ENCODE measurements at regions not wholly inside any gene's neighbourhood (a gene's known extent, or its start where the extent isn't known, plus 50 kb on each side); places are given as distances from the start of the nearest gene placed in this dataset.
"Not testable (repeated sequence)": the region's sequence is repeated elsewhere in the genome, so short reads cannot be mapped to it uniquely, and the experiment has no call there.

DNA sequence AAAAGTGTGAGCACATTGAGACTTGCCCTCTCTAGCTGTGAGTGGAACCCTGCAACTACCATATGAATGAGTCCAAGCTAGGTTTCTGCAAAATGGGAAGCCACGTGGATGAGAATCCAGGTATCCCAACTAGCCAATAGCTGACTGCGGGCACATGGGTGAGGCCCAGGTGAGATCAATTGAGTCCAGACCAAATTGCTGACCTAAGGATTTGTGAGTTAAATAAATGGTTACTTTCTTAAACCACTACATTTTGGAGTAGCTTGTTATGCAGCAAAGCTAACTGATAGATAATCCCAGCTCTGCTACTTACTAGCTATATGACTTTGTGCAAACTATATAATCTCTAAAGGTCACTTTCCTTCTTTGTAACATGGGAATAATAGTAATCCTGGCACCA lies 150.3 kb upstream of the LCORL start:
- no peak for DNase-seq

DNA sequence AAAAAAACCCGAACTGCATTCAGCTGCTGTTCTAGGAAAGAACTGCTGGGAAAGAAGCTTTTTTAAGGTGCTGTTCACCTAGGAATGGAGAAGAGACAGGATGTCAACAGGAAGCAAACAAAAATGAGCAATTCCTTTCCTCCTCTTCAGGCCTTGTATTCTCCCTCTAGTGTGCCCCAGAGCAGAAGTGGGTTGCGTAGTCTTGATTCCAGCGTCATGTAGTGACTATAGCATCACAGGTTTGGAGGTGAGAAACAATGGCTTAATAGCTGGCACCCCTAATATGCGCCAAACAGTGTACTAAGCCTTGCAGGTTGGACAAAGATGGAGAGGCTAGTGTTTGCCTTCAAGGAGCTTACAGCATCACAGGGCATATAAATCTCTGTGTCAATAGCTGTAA lies 146.3 kb upstream of the LCORL start:
- no peak for DNase-seq

DNA sequence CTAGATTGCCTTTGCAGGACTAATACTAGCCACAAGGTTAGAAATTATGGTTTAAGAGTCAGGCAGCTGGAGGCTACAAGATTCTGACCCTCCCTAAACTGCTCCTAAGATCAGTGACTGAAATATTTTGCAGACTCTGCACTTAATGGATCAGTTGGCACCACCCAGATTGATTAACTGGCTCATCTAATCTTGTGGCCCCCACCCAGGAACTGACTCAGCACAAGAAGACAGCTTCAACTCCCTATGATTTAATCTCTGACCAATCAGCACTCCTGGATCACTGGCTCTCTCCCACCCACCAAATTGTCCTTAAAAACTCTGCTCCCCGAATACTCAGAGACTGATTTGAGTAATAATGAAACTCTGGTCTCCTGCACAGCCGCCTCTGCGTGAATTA lies 145.4 kb upstream of the LCORL start:
- DNase-seq = no peak

DNA sequence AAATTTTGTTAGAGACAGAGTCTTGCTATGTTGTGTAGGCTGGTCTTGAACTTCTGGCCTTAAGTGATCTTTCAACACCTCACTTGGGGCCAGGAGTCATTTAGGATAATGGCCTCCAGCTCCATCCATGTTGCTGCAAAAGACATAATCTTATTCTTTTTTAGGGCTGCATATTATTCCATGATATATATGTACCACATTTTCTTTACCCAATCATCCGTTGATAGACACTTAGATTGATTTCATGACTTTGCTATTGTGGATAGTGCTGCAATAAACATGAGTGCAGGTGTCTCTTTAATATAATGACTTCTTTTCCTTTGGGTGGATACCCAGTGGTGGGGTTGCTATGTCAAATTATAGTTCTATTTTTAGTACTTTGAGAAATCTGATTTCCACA lies 140.9 kb upstream of the LCORL start:
- DNase-seq = no peak

DNA sequence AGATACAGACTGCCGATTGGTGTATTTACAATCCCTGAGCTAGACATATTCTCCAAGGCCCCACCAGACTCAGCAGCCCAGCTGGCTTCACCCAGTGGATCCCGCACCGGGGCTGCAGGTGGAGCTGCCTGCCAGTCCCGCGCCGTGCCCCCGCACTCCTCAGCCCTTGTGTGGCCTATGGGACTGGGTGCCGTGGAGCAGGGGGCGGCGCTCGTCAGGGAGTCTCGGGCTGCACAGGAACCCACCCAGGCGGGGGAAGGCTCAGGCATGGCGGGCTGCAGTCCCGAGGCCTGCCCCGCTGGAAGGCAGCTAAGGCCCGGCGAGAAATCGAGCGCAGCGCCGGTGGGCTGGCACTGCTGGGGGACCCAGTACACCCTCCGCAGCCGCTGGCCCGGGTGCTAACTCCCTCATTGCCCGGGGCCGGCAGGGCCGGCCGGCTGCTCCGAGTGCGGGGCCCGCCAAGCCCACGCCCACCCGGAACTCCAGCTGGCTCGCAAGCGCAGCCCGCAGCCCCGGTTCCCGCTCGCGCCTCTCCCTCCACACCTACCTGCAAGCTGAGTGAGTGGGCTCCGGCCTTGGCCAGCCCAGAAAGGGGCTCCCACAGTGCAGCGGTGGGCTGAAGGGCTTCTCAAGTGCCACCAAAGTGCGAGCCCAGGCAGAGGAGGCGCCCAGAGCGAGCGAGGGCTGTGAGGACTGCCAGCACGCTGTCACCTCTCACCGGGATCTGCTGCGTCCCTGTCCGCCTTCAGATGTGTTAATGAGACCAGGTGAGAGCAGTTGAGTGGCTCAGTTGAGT lies 137.8 kb upstream of the LCORL start:
- DNase-seq = not testable (repeated sequence)

DNA sequence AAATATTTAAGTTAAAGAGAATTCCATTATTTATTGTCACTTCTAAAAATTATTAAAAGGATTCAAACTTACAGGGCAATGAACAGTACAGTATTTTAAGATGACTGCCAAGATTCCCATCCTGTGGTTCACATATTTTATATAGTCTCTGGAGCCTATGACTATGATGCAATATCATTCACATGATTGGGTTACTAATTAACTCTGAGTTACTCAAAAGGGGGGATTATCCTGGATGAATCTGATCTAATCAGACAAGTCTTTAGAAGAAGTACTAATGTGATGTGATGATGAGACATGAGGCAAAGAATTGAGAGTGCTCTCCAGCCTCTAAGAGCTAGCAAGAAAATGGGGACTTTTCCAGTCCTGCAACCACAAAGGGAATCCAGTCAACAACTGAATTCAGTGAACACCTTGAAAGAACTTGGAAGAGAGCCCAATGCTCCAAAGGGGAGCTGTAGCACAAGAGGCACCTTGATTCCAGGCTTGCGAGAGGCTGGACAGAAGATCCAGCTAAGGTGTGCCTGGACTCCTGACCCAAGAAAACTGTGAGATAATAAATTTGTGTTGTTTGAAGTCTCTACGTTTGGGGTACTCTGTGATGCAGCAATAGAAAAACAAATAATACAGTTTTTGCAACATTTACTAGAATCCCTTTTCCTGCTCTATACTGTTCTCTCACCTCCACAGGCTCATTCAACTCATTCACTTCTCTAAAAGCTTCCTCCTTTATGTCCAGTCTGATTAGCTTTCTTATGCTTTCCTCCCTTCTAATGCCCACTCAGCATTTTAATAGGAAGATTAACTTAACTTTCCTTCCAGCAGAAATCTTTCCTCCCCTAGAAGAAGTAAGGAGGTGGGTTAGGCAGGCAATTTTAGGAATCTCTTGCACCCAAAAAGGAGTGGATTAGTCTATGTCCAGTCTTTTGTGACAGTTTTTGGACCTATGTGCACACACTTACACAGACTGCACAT lies 133.8 kb upstream of the LCORL start:
- no peak for DNase-seq

DNA sequence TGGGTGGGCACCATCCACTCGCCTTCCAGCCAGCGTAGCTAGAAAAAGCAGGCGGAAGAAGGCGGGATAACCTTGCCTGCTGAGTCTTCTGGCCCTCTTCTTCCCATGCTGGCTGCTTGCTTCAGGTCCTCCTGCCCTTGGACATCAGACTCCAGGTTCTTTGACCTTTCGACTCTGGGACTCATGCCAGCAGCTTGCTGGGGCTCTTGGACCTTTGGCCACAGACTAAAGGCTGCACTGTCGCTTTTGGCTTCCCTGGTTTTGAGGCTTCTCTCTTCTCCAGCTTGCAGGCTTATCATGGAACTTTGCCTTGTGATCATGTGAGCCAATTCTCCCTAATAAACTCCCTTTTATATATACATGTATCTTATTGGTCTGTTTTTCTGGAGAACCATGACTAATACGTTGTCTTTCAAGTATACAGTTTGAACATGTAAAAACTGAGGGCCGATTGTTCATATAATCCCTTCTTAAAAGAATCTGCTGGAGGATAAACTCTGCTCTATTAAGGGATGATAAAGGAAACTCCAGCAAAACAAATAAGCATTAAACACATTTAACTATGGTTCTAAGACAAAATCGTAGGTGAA lies 116.6 kb upstream of the LCORL start:
- no peak for DNase-seq

DNA sequence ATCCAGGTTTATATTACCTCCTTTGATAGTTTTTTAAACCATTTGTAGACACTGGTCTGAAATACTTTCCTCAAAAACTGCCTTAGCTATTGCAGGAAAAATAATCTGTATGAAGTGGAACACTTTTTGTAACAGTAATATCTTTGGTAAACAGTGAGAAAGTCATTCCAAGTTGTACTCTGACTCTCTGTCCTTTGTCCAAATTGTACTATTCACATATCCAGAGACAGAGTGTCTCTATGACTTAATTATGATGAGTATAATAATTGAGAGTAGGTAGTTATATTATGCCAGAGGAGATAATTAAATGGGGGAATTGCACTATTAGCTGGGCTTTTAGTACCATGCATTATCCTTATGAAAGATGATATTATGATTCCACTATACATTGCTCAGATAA lies 112.6 kb upstream of the LCORL start:
- DNase-seq = no peak

DNA sequence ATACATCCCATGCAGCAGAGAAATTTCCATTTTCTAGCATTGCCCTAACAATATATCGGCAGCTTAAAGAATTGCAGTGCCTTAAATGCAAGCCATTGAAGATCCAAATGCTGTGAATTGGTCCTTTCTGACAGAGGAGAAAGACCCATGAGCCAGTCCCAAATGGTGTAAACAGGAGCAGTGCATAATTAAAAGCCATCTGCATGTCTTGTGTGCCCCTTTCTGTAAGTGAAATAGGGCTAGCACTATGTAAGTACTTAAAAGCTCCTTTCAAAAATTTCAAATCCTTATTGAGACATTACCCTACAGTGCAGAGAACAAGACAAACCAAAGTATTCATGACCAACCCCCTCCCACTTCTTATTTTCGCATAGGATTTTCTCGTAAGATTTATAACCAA lies 108.7 kb upstream of the LCORL start:
- no peak for DNase-seq

DNA sequence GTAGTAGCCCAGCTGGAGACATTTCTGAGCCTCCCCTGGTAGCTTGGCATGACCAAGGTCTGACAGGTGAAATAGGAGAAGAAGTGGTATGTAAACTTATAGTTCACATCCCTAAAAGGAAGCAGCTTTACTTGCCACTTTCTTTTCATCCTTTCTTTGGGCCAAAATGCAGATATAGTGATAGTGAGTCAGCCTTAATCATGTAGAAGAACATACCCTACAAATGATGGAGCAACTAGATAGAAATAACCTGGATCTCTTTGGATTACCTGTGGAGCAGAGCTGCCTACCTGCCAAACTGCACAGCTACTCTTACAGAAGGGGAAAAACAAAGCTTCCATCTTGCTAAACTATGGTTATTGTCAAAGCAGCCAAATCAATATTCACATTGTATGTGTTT lies 106.7 kb upstream of the LCORL start:
- no peak for DNase-seq

DNA sequence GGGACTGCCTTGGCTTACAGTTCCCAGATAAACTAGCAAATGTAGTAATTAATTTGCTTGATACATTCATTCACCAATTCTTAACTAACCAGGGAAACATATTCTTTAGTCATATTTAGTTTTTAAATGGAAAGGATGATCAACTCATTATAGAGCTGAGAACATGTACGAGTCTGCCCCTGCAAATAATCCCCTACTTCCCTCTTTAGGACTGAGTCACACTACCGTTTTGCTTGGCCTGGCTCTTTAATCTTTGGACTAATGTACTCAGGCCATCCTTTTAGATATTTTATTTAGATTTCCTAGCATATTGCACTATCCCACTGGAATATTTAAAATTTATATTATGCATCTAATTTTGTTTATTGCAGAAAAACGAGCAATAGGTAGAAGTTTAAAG lies 105.5 kb upstream of the LCORL start:
- no peak for DNase-seq

DNA sequence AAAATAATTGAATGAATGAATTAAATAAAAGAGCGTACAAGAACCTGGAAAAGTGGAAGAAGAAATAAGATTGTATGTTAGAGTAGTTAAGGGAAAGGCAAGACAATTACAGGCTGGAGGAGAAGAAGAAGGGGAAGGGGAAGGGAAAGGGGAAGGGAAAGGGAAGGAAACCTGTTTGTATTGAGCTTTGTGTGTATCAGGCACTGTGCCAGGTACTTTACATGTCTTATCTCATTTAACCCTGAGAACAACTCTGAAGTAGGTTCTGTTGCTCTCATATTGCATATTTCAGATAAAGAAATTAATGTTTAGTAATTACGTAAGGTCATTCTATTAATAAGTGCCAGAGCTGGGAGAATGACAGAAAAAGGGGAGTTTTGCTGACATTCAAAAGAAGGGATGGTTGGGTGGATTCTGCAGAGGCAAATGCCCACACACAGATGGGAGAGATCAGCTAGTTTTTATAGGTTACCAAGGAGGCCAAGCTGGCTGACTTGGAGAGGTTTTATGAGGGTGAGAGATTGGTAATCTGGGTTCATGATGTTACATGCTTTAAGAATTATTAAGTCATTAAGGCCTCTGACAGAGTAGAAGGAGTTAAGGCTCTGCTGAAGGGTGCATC lies 92.3 kb upstream of the LCORL start:
- no peak for DNase-seq

DNA sequence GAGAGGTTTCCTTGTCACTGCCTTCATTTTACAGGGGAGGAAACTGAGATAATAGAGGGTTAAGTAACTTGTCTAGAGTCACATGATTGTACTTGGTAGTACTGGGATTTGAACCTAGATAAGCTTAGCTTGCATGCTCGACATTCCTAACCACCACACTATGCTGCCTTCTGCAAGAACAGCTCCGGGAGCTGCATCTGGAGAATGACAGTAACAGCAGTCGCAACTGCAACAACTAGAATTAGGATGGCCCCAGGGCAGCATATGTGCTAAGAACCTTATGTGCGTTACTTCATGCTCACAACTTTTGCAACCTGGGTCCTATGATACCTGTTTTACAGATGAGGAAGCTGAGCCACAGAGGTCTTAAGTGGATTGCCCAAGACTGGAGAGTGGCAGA lies 89.5 kb upstream of the LCORL start:
- DNase-seq = no peak

DNA sequence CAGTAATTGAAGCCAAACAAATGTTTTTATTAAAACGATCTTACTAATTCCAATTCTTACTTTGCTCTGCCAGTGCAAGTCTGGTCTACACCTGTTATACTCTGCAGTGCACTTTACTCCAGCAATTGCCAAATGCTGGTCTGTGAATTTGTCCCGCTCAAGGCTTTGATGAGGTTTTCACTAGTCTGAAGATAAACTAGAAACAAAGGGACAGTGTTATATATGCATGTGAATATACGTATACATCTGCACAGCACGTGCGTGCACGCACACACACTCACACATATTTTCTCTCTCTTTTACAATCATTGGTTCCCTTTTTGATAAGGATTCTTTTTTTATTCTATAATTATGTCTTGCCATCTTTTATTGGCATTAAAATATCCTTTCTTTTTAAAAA lies 88.5 kb upstream of the LCORL start:
- DNase-seq = no peak

DNA sequence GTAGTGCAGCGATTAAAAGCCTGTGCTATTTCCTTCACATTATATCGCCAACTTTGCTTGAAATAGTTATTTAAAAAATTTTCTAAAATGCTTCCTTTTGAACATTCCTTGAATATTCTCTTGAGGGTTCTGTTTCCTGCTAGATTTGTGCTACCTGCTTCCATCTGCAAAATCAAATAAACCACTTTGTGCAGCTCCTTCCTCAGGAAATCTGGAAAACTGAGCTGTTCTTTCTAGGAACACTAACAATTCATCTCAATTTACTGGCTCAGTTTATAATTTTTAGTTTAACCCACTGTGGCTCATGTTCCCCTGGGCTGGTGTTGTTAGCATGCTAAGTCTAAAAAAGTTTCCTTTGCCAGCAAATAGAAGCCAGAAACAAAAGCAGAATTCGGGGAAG lies 88.1 kb upstream of the LCORL start:
- DNase-seq = no peak

DNA sequence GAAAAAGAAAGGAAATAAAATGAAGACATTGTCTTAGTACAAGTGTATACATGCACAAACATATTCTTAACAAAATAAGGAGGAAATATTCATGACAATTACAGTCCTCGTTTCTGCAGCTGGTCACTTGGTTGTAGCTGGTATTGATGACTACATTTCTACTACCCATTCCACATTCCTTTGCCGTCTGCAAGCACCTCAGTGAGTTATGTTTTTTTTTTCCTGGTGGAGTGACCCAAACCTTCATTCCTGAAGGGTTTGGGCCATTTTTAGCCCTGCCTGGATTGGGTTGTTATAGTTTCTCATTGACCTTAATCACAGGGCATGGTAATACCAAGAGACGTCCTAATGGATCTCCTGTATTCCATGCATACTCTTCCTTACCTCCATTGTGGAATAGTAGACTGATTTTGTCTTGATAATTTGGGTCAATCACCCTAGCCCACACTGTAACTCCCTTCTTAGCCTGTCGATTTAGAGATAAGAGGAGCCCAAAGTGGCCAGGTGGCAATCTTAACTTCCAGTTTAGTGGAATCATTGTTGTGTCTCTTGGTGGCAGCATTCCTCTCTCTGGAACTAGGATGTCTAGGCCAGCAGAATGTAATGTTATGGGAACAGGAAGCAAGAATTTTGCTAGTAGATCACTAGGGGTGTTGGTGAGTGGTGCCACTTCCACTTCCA lies 86.4 kb upstream of the LCORL start:
- not testable (repeated sequence) for DNase-seq

DNA sequence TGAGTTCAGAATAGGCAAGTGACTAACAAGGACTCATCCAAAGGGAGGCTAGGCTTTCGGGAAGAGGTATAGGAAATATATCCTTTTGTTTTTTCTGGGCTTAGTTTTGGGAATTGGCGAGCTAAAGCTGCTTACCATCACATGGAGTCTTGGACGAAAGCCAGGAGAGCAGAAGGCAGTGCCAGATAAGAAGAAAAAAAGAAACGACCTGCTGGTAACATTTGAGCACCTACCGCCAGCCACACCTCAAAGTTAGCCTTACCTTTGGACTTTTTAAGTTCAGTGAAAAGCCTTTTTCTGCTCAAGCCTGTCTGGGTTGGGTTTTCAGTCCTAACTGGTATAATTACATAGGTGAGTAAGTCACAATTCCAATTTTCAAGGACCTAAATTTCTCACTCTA lies 85.1 kb upstream of the LCORL start:
- no peak for DNase-seq

DNA sequence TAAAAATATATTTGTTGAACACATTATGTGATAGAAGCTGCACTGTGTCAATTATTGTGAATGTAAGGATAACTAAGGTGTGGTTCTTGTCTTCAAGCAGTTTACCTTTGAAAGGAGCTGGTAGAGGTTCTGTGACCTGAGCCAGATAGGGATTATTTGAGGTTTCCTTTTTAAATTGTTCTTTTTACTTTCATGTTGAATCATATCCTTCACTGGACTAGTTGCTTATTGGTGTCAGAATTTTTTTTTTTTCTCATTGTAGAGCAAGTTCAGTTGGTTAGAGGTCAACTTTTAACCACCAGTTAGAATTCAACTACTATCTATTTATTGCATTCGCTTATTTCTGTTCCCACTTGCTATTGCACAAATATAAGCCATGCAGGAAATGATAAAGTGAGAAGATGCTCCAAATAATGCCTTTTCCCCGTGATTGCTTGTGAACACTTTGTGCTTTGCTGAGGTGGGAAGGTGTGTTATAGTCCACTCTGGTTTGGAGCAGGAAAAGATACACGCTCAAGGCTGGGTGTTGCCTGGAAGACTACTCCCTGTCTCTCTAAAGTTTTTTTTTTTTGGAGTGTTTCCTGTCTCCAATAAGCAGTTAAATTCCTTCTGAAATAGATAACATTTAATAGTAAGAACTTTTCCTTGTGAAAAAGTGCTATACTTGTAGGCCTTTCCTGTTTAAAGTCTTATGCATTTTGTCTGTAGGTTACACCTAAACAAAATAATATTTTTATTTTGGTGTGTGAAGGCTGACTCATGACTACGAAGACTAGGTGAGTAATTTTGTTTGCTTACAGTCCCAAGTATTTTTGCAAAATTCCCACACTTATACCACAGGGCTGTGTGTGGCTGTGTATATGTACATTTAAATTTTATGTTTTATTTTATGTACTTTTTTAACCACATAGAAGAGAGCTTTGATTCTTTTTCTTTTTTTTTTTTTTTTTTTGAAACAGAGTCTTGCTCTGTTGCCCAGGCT lies 83.8 kb upstream of the LCORL start:
- no peak for DNase-seq

DNA sequence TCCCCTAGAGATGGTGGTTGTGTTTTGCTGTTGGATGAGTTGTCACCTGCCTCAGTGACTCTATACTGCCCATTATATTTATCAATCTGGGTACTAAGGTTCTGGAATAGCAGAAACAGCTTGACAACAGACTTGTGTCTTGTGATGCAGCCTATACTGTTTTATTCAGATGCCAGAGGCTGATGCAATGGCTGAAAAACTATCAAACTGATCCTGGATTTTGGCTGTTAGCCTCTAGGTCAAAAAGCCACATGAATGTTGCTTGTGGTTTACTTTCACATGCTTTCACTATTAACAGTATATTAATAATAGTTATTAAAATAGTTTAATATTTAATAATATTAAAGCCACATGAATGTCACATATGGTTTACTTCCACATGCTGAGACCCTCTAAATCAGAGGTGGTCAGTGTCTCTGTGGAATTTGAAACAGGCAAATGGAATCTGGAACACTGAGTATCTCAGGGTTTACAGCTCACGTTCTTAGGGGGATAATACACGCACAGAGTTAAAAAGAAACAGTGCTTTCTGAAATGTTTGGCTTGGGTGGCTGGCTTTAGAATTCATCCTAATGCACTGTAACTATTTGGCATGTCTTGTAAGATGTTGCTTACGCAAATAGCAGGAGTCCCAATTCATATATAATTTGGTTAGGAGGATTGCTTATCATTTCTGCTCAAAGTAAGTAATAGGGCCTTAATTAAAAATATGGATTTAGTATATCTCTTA lies 82.5 kb upstream of the LCORL start:
- DNase-seq = no peak

DNA sequence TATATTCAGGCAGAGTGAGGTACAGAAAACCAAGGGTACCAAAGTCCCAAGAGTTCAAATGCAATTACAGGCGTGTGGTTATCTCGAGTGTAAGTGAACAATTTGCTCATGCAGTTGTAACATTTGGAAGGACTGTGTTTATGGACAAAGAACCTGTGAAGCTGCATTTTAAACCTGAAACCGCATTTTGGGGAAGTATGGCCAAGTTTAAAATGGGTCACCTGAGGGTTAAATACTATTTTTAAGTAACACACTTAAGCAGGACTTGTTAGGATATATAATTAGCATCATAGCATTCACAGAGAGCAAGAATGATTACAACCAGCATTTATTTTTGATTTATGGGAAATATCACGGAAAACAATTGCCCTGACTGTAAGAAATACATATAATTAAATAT lies 79.1 kb upstream of the LCORL start:
- no peak for DNase-seq

DNA sequence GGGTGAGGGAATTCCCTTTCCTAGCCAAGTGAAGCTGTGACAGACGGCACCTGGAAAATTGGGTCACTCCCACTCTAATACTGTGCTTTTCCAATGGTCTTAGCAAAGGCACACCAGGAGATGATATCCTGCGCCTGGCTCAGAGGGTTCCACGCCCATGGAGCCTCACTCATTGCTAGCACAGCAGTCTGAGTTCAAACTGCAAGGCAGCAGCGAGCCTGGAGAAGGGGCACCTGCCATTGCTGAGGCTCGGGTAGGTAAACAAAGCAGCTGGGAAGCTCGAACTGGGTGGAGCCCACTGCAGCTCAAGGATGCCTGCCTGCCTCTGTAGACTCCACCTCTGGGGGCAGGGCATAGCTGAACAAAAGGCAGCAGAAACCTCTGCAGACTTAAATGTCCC lies 68.9 kb upstream of the LCORL start:
- not testable (repeated sequence) for DNase-seq

Measured in HCEC 1CT (cell line).